Smooth muscle cell of the brain vasculature (primary cell): ENCODE measurements at regions not wholly inside any gene's neighbourhood (a gene's known extent, or its start where the extent isn't known, plus 50 kb on each side); places are given as distances from the start of the nearest gene placed in this dataset.
A peak's percentile ranks its signal among the peaks of the same experiment; 100 is the strongest.
"Not testable (repeated sequence)": the region's sequence is repeated elsewhere in the genome, so short reads cannot be mapped to it uniquely, and the experiment has no call there.

ENCODE experiments used
- DNase-seq: peaks from one replicate; pipeline ENCODE4 v3.0.0-alpha.2; 2012; ENCODE audit warnings: low read depth, low spot score

DNA sequence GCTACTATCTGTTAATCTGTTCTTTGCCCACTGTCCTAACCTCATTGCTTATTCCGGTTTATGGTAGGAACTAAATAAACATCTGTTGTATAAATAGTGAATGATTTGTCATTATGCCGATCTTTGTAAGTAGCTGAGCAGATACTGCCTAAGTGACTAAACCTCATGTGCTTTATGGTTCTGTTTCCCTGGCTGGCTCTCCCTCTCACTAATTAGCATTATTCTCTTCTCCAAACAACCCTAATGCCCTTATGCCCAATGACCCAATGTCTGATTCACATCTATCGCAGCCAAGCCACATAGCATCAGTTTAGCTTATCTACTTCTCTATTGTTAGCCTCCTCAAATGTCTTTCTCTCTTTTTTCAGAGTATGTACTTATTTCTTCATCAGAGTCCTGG lies 462.3 kb upstream of the POT1 start:
- no peak for DNase-seq

DNA sequence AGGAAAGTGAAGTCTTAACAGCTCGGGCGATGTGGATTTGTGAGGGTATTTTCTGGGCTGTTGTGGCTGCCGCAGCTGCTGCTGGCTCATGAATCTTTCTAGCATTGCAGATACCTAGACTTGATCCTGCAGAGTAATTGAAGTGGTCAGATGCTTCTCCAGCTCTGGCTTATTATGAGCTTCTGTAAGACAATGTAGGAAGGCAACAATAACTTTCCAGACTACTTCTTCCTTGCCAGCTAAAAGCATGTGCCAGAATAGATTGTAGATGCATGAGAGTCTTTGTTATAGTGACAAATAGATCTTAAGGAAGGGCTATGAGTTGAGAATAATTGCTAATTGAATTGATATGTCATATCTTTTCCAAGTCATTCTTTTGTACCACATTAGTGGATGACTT lies 461.4 kb upstream of the POT1 start:
- DNase-seq, result no peak

DNA sequence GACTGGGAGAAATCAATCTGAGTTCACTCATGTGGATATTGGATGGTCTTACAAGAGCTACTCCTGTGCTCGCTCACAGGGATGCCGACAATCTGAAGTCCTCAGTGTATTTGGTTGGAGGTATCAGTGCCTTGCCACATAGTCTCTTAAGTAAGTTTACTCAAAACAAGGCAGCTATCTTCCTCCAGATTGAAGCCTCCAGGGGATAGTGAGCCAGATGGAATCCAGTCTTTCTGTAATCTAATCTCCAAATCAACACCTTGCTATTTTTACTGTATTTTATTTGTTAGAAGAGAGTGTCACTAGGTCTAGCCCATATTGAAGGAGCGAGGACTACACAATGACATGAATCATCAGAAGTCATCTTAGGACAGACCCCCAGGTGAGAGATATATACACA lies 456.6 kb upstream of the POT1 start:
- no peak for DNase-seq

DNA sequence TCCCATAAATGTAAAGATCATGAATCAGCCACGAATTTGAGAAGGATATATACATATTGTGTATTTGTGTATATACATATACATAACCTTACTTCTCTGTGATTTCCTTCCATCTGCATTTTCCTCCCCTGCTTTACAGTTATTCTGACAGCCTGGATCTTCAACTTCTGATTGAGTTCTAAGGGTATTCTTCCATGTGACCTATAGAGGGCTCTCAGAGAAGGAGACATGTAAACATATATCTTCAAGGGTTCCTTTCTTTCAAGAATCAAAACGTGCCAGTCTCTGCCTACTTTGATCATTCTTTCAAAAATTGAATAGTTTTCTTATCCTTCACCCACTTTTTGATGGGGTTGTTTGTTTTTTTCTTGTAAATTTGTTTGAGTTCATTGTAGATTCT lies 453.7 kb upstream of the POT1 start:
- no peak for DNase-seq

DNA sequence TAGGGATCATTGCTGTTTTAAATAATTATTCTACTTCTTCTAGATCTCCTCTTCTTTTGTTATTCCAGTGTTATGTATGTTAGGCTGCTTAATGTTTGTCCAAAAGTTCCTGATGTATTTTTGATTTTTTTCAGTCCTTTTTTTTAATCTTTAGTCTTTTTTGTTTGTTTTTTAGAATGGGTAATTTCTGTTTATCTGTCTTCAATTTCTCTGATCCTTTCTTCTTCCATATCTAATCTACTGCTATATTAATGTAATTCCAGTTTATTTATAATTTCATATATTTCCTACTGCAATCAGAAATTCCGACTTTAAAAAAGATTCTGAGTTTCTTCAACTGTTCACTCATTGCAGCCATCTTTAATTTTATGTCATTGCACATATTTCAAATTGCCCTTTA lies 452.8 kb upstream of the POT1 start:
- DNase-seq, result no peak

DNA sequence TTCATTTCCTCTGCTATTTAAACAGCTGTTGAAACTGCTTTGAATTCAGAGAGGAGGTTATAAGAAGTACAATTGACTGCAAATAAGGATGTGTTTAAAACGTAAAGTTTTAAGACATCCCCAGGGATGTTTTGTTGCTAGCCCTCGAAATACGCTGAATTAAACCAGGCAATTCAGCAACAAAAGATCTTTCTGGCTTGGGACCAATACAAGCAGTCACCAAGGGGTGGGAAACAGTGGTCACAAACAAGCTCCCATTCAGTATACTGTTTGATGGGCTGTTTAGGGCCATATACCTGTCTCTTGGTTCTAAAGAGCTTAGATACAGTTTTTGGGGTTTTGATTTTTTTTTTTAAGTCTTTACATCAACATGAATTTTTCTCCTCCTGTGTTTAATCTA lies 446.3 kb upstream of the POT1 start:
- DNase-seq, result no peak

DNA sequence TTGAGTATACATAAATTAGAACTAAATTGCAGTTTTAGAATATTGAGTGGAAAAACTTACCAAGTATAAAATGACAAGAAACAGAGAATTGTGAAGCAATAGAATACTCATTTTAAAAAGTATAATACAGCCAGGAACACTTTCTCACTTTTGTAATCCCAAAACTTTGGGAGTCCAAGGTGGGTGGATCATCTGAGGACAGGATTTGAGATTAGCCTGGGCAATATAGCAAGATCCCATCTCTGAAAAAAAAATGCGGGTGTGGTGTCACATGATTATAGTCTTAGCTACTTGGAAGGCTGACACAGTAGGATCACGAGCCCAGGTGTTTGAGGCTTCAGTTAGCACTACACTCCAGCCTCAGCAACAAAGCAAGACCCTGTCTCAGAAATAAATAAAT lies 440.9 kb upstream of the POT1 start:
- DNase-seq, result no peak

DNA sequence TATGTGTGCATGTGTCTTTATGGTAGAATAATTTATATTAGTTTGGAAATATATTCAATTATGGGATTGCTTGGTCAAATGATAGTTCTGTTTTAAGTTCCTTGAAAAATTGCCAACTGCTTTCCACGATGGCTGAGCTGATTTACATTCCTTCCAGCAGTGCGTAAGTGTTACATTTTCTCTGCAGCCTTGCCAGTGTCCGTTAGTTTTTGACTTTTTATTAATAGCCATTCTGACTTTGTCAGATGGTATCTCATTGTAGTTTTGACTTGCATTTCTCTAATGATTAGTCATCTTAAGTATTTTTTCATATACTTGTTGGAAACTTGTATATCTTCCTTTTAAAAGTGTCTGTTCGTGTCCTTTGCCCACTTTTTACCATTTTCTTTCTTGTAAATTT lies 434.2 kb upstream of the POT1 start:
- no peak for DNase-seq

DNA sequence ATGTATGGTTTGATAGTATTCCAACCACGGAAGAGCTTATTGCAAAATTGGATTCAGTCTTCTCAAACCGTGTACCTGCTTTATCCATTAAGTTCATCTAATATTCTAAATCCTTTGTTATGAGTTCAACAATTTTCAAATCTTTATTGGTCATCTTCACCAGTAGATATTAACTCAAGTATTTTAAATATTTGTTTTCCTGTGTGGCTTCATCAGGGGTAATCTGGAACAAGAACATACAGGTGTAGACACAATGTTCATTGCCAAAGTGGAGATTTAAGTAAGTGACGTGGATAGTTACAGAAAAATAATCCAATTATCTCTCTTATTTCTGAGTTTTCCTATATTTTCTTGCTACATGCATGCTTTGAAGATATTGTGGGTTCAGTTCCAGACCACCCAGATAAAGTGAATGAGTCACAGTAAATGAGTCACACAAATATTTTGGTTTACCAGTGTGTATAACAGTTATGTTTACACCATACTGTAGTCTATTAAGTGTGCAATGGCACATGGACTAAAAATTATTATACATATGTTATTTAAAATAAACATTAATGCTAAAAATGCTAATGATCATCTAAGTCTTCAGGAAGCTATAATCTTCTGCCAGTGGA lies 429.0 kb upstream of the POT1 start:
- no peak for DNase-seq

DNA sequence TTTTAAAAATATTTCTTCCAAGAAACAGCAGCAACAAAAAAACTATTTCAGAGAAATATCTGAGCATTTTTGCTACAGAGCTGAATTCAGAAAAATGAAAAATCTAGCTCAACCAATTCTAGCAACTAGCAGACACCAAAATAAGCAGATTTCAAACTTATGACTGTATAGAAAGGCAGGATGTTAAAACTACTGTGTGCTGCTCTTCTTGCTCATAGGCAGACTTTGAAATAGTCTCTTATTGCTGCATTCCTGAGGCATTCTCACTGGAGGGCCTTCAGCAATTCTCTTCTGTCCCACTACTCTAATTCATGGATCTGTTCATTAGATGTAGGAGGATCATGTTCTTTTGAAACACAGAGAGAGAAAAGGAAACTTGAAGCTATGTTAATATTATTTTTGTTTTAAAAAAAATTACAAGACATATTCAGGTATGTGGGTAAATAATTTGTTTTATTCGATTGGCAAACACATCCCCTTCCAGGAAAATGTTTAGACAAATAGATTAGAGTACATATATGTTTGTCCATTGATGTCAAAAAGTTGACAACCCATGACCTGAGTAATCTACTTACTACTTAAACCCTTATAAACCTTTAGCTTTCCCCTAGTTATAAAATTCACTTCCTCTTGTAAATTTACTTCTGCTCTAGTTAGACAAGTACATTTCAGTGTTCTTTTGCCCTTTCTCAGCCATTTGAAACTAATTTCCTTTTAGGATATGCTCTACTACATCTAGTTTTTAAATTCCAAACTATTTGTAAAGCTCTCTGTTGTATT lies 428.2 kb upstream of the POT1 start:
- no peak for DNase-seq

DNA sequence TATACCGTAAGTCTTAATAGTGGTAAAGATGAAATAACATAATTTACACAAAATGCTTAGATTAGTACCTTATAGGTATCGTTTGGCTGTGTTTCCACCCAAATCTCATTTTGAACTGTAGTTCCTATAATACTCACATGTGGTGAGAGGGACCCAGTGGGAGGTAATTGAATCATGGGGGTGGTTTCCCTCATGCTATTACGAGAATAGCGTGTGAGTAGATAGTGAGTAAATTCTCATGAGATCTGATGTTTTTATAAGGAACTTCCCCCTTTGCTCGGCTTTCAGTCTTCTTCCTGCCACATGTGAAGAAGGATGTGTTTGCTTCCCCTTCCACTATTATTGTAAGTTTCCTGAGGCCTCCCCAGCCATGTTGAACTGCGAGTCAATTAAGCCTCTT lies 426.3 kb upstream of the POT1 start:
- DNase-seq, result peak; percentile 79

DNA sequence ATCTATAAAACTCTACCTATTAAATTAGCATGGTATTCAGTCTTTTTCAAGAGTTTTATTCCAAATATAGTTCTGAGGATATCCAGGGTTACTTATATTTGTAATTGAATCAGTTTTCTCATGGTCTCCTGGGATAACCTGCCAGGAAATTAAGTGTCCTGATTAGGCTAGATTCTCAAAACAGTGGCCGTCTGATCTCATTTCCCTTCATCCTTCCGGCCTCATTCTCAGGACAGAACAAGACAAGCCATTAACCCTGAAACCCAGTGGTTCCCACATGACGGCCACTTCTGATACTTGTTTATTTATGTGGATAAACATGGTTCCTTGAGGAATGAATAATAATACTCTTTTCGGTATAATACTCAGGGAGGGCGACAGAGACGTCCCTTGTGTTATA lies 417.6 kb upstream of the POT1 start:
- DNase-seq, result no peak

DNA sequence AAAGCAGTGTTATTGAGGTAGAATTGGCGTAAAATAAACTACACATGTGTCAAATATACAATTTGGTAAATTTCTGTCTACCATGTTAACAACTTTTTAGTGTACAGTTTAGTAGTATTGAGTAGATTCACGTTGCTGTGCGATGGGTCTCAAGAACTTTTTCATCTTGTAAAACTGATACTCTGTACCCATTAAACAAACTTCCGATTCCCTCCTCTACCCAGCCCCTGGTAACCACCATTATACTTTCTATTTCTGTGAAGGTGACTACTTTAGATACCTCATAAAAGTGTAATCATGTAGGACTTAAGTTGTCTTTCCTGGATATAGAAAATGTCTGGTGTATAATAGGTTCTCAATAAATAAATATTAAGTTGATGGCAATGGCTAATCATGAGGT lies 408.5 kb upstream of the POT1 start:
- DNase-seq, result no peak

DNA sequence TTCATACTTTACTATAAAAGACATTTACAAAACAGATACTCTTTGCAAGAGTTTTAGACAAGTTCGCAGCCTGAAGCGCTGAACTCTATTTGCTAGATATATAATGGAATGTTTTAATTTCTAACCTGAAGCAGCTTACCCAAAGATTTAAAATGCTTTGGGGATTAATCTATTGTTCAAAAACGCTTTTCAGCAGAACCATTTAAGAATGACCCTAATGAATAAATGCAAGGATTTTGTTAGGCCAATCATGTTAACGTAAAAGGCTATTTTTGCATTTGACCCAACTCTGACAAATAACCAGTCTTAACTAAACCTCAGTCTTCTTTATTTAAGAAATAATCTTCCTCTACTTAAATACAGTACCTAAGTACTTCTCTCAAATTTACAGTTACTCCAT lies 406.7 kb upstream of the POT1 start:
- no peak for DNase-seq

DNA sequence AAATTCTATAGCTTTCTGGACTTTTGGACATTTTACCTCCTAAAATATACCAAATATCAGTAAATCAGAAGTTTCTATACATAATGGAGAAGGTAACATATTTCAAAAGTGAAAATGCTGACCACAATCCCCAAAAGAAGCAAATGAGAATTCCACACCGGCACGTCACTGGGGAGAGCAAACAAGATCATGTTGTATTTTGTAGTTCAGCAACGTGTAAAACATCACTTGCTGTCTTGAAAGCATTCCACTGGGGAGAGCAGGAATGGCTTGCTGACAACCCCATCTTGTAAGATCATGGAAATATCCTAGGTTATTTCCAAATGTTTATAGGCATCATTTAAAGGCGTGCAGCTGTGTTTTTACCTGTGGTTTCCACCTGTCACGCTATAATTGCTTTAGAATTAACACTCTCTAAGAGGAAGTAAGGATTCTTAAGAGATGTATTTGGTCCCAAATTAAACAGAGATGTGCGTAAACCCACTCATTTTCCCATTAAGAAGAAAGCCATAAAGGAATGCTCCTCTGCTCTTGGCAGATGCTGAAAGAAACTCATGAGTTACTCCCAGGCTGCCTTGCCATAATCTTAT lies 397.1 kb upstream of the POT1 start:
- DNase-seq, result no peak

DNA sequence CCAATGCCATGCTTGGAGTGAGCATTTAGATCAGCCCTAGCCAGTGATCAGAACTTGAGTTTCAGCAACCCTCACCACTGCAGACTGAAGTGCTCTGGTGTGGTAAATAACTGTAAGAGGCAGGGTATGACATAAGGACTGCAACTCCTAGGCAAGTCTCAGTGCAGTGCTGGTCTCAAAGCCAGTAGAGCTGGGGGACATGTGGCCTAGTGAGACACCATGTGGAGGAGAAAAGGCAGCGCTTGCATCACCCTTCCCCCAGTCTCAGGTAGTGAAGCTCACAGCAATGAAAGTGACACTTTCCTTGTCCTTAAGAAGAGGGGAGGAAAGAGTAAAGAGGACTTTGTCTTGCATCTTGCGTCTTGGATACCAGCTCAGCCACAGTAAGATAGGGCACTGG lies 386.8 kb upstream of the POT1 start:
- no peak for DNase-seq

DNA sequence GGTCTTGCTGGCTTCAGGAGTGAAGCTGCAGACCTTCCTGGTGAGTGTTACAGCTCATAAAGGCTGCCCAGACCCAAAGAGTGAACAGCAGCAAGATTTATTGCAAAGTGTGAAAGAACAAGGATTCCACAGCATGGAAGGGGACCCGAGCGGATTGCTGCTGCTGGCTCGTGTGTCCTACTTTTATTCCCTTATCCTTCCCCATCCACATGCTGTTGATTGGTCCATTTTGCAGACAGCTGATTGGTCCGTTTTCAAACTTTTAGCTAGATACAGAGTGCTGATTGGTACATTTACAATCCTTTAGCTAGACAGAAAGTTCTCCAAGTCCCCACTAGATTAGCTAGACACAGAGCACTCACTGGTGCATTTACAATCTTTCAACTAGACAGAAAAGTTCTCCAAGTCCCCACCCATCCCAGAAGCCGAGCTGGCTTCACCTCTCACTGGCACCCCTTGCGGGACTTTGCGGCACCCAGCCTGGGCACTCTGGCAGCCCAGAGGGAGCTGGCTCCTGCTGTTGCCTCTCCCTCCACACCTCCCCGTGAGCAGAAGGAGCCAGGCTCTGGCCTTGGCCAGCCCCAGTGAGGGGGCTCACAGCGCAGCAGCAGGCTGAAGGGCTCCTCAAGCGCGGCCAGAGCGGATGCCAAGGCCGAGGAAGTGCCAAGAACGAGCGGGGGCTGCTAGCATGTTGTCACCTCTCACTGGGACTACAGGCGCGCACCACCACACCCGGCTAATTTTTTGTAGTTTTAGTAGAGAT lies 369.6 kb upstream of the POT1 start:
- no peak for DNase-seq

DNA sequence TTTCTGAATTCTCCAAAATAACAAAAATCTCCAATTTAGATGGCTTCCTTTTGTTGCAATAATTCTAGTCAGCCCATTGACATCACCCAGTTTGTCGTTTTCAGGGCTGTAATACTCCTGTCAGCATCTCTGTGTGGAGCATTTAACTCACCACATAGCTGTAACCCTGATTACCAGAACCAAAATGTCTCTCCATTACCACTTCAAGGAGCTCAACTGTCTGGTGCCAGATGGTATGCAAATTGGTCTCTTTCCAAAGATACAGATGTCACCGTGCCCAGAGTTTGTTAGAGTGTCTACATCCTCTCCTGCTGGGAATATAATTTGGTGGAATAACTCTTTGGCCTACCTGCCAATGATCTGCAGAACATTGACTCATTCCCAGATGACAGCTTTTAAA lies 350.3 kb upstream of the POT1 start:
- no peak for DNase-seq

DNA sequence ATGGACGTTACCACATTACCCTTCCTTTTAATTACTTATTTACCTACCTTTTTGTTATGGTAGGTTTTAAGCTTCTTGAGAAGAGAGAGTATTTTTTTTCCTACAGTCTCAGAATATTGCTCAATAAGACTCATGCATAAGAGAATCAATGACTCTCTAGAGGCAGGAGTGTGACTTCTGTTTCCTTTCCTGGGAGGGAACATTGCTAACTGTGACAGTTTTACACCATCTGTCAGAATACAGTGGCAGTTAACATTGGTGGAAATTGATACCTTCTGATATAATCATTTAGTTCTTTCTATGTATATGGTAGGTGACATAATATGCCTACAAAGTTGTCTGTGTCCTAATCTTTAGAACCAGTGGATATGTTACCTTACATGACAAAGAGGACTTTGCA lies 348.7 kb upstream of the POT1 start:
- DNase-seq, result no peak

DNA sequence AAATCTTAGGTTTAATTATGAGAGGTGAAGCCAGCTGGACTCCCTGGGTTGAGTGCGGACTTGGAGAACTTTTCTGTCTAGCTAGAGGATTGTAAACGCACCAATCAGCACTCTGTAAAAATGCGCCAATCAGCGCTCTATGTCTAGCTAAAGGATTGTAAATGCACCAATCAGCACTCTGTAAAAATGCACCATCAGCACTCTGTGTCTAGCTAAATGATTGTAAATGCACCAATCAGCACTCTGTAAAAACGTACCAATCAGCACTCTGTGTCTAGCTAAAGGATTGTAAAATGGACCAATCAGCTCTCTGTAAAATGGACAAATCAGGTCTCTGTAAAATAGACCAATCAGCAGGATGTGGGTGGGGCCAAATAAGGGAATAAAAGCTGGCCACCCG lies 345.1 kb upstream of the POT1 start:
- not testable (repeated sequence) for DNase-seq

DNA sequence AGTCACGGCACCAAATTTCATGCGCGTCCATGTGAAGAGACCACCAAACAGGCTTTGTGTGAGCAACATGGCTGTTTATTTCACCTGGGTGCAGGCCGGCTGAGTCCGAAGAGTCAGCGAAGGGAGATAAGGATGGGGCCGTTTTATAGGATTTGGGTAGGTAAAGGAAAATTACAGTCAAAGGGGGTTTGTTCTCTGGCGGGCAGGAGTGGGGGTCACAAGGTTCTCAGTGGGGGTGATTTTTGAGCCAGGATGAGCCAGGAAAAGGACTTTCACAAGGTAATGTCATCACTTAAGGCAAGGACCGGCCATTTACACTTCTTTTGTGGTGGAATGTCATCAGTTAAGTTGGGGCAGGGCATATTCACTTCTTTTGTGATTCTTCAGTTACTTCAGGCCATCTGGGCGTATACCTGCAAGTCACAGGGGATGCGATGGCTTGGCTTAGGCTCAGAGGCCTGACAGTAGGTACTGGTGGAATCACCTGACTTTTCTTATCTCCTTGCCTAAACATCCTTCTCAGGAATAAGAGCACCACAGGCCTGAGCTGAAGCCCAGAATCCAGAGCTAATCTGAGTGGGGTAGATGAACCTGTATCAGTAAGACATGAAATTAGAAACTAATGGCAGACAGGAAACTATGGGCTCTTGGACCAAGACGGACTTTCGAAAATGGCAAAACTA lies 334.7 kb upstream of the POT1 start:
- DNase-seq, result not testable (repeated sequence)

DNA sequence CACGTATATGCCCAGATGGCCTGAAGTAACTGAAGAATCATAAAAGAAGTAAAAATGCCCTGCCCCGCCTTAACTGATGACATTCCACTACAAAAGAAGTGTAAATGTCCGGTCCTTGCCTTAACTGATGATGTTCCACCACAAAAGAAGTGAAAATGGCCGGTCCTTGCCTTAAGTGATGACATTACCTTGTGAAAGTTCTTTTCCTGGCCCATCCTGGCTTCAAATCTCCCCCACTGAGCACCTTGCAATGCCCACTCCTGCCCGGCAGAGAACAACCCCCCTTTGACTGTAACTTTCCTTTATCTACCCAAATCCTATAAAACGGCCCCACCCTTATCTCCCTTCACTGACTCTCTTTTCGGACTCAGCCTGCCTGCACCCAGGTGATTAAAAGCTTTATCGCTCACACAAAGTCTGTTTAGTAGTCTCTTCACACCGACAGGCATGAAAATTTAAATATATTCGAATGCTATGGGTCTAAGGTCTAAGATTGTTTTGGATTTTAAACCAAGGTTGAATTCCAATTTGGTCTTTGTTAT lies 329.3 kb upstream of the POT1 start:
- not testable (repeated sequence) for DNase-seq
